ENCODE measurements at regions not wholly inside any gene's neighbourhood (a gene's known extent, or its start where the extent isn't known, plus 50 kb on each side); places are given as distances from the start of the nearest gene placed in this dataset.
A peak's percentile ranks its signal among the peaks of the same experiment; 100 is the strongest.

GRCh38 chr12:13433768-13434167 lies 237.2 kb downstream of the EMP1 start:
- H3K9me3 ChIP-seq = no peaks in the 10 kb centered on the region
- H3K27ac ChIP-seq = no peak overlapping the region
- no peak for TF ChIP-seq POLR2A (IDR thresholded peaks at IDR 0.05)
- TF ChIP-seq CTCF (IDR thresholded peaks at IDR 0.05) = no peak
- TF ChIP-seq POLR2AphosphoS5 (IDR thresholded peaks at IDR 0.05) = no peak
- no peak for TF ChIP-seq EP300 (IDR thresholded peaks at IDR 0.05)
- H3K36me3 ChIP-seq = no peaks in the 10 kb centered on the region
- H3K4me3 ChIP-seq = no peak overlapping the region
- no peaks in the 10 kb centered on the region for H3K4me1 ChIP-seq
- ATAC-seq = no peak
- peaks cover 4% of the 10 kb centered on the region for H3K27me3 ChIP-seq

GRCh38 chr12:13431041-13431440 lies 234.5 kb downstream of the EMP1 start:
- H3K4me1 ChIP-seq = no peaks in the 10 kb centered on the region
- H3K4me3 ChIP-seq = no peak overlapping the region
- no peak for ATAC-seq
- no peak overlapping the region for H3K27ac ChIP-seq
- WGBS, 2 donors (ENCODE audit: low coverage in 1 of 2) = 79% methylated on average over 1 of the region's 1 CpG; no CpG with 5 or more reads in 1 of the 2 donors
- H3K36me3 ChIP-seq = no peaks in the 10 kb centered on the region
- peaks cover 0 to 7% (median 0%) of the 10 kb centered on the region in 3 donors for H3K9me3 ChIP-seq
- TF ChIP-seq POLR2A (IDR thresholded peaks at IDR 0.05) (no peak), POLR2AphosphoS5 (IDR thresholded peaks at IDR 0.05) (no peak), CTCF (IDR thresholded peaks at IDR 0.05) (no peak), EP300 (IDR thresholded peaks at IDR 0.05) (no peak)
- no peaks in the 10 kb centered on the region for H3K27me3 ChIP-seq

GRCh38 chr12:13428538-13429265 lies 232.2 kb downstream of the EMP1 start:
- ATAC-seq = peak; percentile 27
- 0 to 64% methylated on average over 1 to 3 of the region's 4 CpGs for WGBS, 2 donors (ENCODE audit: low coverage in 1 of 2)

GRCh38 chr12:13425766-13426165 lies 229.2 kb downstream of the EMP1 start:
- ATAC-seq = no peak
- H3K4me3 ChIP-seq = no peak overlapping the region
- WGBS, 2 donors (ENCODE audit: low coverage in 1 of 2) = 82 to 83% methylated on average over 1 to 3 of the region's 3 CpGs
- H3K27me3 ChIP-seq = no peaks in the 10 kb centered on the region
- no peak for TF ChIP-seq CTCF (IDR thresholded peaks at IDR 0.05)
- TF ChIP-seq POLR2A (IDR thresholded peaks at IDR 0.05) = no peak
- no peak for TF ChIP-seq EP300 (IDR thresholded peaks at IDR 0.05)
- no peak for TF ChIP-seq POLR2AphosphoS5 (IDR thresholded peaks at IDR 0.05)
- H3K36me3 ChIP-seq = no peaks in the 10 kb centered on the region
- H3K9me3 ChIP-seq = peaks cover 0 to 7% (median 0%) of the 10 kb centered on the region in 3 donors
- H3K27ac ChIP-seq = no peak overlapping the region
- no peaks in the 10 kb centered on the region for H3K4me1 ChIP-seq

More at GRCh38 chr12:13428538-13429265, 232.2 kb downstream of the EMP1 start:
- H3K27me3 ChIP-seq = no peaks in the 10 kb centered on the region
- no peaks in the 10 kb centered on the region for H3K4me1 ChIP-seq
- TF ChIP-seq EP300 (IDR thresholded peaks at IDR 0.05) (no peak), POLR2A (IDR thresholded peaks at IDR 0.05) (no peak), POLR2AphosphoS5 (IDR thresholded peaks at IDR 0.05) (no peak), CTCF (IDR thresholded peaks at IDR 0.05) (no peak)
- no peak overlapping the region for H3K4me3 ChIP-seq
- H3K36me3 ChIP-seq = no peaks in the 10 kb centered on the region
- H3K27ac ChIP-seq = no peak overlapping the region
- H3K9me3 ChIP-seq = peaks cover 0 to 7% (median 0%) of the 10 kb centered on the region in 3 donors

- 93 to 95% methylated on average over 2 of the region's 2 CpGs for WGBS, 2 donors (ENCODE audit: low coverage in 1 of 2)
- no peak for ATAC-seq
These were observed 225.8 kb downstream of the EMP1 start for GRCh38 chr12:13422291-13422690.

More at GRCh38 chr12:13422291-13422690, 225.8 kb downstream of the EMP1 start:
- Histone ChIP-seq H3K36me3 (no peaks in the 10 kb centered on the region), H3K27ac (no peak overlapping the region), H3K9me3 (no peaks in the 10 kb centered on the region), H3K4me1 (no peaks in the 10 kb centered on the region), H3K4me3 (no peak overlapping the region), H3K27me3 (no peaks in the 10 kb centered on the region)
- TF ChIP-seq POLR2A (IDR thresholded peaks at IDR 0.05) = no peak
- TF ChIP-seq POLR2AphosphoS5 (IDR thresholded peaks at IDR 0.05) = no peak
- no peak for TF ChIP-seq EP300 (IDR thresholded peaks at IDR 0.05)
